ENCODE measurements at regions not wholly inside any gene's neighbourhood (a gene's known extent, or its start where the extent isn't known, plus 50 kb on each side); places are given as distances from the start of the nearest gene placed in this dataset.

DNA sequence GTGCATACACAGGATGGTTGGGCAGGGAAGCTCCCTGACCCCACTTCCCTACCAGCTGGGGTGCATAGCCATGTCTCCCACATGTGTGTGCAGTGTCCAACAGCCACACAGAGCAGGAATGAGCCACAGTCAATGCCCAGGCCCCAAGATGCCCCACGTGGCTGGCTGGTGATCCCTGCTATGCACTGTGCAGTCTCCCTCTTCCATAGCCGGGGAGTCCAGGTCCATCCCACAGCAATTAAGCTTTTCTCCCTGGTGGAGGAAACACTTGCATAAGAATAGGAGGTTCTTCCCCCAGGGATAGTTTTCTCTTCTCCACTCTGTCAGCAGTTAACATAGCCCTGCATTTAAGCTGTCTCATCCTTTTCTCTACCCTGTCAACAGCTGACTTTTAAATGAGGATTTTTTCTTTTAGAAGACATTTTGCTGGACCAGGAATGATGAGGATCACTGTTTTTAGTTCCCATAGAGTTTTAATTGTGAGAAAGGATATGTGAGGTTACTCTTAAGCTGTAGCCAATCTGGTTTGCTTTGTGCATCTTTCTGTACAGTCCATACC is 396.5 kb upstream of the VWC2 start:
- DNase-seq: no peak

DNA sequence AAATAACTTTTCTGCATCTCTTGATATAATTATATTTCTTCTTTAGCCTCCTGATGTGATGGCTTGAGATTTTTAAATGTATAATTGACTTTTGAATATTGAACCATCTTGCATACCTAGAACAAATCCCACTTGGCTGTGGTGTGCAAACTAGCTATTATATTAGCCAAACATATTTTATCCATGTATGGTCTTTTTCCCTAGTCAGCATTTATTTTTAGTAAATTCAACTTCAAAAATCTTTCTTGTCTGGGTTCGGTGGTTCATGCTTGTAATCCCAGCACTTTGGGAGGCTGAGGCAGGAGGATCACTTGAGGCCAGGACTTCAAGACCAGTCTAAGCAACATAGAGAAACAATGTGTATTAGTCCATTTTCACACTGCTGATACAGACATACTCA is 386.6 kb upstream of the VWC2 start:
- no peak for DNase-seq

DNA sequence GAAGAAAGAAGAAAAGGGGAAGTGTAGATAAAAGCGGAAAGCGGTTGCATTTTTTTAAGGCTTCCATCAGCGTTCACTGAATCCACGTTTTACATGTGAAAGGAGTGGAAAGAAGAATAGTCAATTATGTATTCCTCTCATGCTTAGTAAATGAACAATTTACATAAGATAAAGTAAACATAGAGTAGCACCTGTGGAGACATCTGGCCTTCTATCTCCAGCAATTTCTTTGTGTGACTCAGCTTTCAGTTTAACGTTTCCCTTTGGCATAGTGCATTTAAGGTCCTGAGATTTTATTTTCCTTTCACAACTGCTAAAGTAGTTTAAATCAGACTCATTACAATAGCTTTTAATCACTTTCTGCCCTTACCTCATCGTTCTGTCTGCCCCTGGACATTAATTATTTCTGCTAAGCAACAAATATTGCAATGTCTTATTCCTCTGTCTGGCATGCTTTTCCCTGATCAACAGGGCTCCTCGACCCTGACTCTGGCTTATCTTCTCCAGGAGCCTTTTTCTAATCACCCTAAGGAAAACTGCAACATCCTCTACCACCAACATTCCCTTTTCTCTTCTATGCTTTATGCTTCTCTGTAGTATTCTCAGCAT is 383.5 kb upstream of the VWC2 start:
- no peak for DNase-seq

DNA sequence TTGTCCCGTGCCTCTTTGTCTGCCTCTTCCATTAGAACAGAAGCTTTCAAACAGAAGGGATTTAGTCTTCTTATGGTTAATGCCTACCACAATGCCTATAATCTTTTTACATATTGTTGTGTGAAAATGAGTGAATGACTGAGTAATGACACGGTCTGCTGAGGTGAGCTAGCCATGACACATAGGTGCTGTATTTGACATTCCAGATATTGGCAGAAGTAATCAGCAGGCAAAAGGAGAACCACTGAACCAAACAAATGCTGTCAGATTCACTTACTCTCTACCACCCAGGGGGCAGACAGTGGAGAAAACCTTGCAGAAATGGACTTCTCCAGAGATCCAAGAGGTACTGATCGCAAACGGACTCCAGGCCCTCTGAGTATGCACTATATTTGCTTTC is 377.2 kb upstream of the VWC2 start:
- no peak for DNase-seq

GRCh38 chr7:49397750-49398149 is 375.7 kb upstream of the VWC2 start:
- no peak for DNase-seq

GRCh38 chr7:49398236-49398635 is 375.2 kb upstream of the VWC2 start:
- no peak for DNase-seq

- no peak for DNase-seq
These were observed 374.7 kb upstream of the VWC2 start for GRCh38 chr7:49398746-49399145.

GRCh38 chr7:49400891-49401550 is 372.4 kb upstream of the VWC2 start:
- no peak for DNase-seq

DNA sequence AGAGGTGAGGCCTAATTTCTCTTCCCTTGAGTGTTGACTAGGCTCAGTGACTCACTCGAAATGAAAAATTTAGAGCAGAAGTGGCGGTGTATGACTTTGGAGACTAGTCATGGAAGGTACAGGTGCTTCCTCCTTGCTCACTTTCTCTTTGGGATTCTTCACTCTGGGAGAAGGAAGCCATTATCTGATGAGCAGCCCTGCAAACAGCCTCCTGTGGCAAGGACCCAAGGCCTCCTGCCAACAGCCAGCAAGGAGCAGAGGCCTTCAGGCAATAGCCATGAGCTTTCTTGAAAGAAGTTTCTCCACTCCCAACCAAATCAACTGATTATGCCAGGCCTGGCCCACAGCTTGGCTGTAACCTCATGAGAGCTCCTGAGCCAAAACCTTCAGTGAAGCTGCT is 369.6 kb upstream of the VWC2 start:
- DNase-seq: no peak

DNA sequence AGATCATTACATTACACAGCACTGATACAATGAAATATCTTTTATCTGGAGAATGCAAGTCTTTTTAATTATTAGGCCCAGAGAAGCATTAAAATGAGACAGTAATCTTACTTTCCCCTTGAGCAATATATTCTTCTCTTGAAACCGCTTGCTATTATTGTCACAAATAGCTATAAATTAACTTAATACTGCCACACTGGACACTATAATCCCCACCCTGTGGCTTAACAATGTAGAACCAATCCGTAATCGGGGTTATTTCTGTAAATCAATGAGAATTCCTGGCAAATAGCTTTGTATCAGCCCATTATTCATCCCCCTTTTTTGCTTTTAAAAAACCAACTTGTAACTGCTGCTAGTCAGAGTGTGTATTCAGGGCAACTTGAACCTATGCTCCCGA is 366.2 kb upstream of the VWC2 start:
- no peak for DNase-seq

GRCh38 chr7:49417034-49417433 is 356.4 kb upstream of the VWC2 start:
- DNase-seq: no peak

DNA sequence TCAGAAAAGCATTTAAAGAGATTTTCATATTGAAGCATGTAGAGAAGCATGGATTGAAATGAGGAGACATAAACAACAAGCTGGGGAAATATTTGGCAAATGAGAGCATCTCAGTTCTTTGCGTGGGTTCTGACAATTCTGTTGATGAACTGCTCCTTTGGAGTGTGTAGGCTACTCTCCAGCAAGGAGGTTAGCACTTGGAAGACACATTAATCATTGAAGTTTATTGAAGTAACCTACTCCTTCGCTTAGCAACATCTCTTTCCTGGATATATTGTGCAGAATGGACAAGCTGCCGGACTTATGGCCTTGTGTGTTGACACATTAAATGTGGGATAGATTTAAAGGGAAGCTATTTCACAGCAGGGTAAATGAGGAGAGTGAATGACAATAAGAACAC is 354.5 kb upstream of the VWC2 start:
- peak; percentile 29 for DNase-seq

GRCh38 chr7:49422564-49422963 is 350.9 kb upstream of the VWC2 start:
- no peak for DNase-seq

- DNase-seq: no peak
These were observed 349.3 kb upstream of the VWC2 start for GRCh38 chr7:49424109-49424508.

- no peak for DNase-seq
These were observed 348.1 kb upstream of the VWC2 start for GRCh38 chr7:49425277-49425818.

GRCh38 chr7:49432254-49432653 is 341.2 kb upstream of the VWC2 start:
- DNase-seq: no peak

DNA sequence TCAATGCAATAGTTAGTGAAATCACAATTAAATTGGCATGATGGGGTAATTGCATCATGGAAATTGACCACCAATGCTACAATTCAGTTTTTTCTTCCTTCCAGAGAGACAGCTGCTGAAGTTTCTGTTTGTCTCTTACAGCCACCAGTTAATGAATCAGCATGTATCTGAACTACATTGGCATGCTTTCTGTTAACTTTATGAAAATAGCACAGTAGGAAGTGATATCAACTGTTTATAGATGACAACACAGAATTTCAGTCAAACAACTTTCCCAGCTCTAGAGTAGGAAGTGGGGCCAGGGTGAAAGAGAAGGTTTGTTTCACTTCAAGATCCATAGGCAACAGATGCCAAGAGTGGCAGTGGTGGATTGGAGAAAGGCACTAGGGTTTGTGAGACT is 339.6 kb upstream of the VWC2 start:
- no peak for DNase-seq

GRCh38 chr7:49434846-49435245 is 338.6 kb upstream of the VWC2 start:
- peak; percentile 65 for DNase-seq

DNA sequence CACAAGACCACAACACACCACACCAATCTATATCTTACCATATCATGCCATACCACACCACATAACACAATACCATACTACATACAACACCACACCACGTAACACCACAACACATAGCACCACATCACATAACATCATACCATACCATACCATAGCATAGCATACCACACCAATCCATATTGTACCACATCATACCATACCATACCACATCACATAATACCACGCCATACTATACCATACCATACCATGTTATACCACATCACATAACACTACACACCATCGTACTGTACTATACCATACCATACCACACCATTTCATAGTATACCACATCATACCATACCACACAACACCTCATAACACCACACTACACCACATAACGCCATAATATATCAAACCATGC is 335.2 kb upstream of the VWC2 start:
- no peak for DNase-seq

DNA sequence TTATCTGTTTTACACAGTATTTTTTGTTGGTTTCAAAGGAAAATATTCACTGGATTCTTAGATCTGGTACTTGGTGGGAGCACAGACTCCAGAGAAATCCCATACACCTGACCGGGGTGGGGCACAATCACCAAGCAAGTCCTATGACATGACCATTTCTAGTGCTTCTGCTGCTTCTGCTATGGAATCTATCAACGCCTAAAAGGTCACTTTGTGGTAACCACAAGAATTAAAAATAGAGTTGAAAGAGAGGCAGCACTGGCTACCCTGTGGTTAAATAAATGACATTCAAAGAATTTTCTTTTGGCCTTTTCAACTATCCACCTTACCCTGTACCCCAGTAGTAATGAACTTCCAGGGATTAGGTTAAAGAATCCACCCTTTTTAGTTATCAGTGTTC is 329.9 kb upstream of the VWC2 start:
- no peak for DNase-seq

DNA sequence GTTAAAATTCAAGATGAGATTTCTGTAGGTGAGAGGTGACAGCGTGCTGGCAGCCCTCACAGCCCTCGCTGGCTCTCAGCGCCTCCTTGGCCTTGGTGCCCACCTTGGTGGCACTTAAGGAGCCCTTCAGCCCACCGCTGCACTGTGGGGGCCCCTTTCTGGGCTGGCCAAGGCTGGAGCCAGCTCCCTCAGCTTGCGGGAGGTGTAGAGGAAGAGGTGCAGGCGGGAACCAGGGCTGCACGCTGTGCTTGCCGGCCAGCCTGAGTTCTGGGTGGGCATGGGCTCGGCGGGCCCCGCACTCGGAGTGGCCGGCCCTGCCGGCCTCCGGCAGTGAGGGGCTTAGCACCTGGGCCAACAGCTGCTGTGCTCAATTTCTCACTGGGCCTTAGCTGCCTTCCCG is 320.0 kb upstream of the VWC2 start:
- no peak for DNase-seq

DNA sequence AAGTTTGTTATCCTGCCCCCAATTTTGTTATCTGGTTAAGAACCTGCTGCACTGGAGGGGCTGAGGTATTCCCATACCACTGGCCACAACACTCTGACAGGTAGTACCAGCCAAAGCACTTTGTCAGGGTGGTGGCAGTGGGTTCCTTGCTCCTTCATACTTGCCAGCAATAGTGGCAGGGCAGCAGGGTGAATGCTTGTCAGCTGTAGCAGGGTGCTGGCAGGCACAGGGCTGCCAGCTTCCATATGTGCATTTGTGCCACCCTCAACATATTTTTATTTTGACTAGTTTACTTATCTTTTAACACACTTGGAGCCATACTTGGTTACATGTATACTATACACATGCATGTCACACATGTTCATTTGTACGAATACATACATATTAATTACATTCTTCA is 294.0 kb upstream of the VWC2 start:
- DNase-seq: no peak

DNA sequence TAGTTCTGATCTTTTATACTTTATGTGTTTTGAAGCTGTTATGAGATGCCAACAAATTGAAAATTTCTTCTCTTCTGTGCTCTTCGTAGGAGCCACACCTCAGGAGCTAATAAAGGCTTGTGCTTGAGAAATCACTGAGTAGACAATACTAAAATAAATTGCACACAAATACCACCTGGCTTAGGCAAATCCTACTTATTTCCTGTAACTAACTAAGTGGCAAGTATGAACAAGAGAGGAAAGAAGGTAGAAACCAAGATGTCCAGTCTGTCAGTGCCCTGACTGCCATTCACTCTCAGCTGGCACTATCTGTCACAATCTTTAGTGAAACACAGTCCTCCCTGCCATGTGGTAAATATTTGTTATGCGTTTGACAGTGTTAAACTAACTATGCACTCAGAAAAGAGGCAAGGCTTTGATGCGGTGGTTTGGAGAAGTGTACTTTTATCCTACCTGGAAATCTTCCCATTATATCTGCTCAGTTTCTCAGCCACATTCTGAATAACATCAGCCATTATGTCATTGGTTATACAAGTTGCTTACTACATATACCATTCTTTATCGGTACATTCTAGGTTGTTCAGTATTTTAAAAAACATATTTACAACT is 293.4 kb upstream of the VWC2 start:
- DNase-seq: no peak

Data from renal pelvis (tissue), 1 donor.